OCI-LY1 (cell line): ENCODE measurements at regions not wholly inside any gene's neighbourhood (a gene's known extent, or its start where the extent isn't known, plus 50 kb on each side); places are given as distances from the start of the nearest gene placed in this dataset.

Experiments used
- H2AFZ ChIP-seq: fragments of 200-600 bp; sonication (generic), shearing (Covaris generic); 2 replicates; pipeline ENCODE4 v1.6.0; 2014; ENCODE audit warnings: antibody characterized with exemption, mild to moderate bottlenecking, low read length
- H3F3A ChIP-seq: fragments of 200-600 bp; sonication (generic), shearing (Covaris generic); 2 replicates; pipeline ENCODE4 v1.6.0; 2014; ENCODE audit warnings: mild to moderate bottlenecking, antibody characterized with exemption, low read length, moderate library complexity; ENCODE audit not compliant: insufficient read depth
- H3K27ac ChIP-seq: fragments of 200-600 bp; sonication (generic); 2 replicates; pipeline ENCODE4 v1.5.1; 2014; ENCODE audit warnings: low read length, mixed run types, mild to moderate bottlenecking, low read depth; ENCODE audit not compliant: poor library complexity, severe bottlenecking
- H3K27me3 ChIP-seq: fragments of 200-600 bp; sonication (generic); 2 replicates; pipeline ENCODE4 v1.6.0; 2014; ENCODE audit warnings: antibody characterized with exemption, mild to moderate bottlenecking, low read length, moderate library complexity; ENCODE audit not compliant: insufficient read depth
- H3K36me3 ChIP-seq: fragments of 200-600 bp; sonication (generic); 2 replicates; pipeline ENCODE4 v1.6.1; 2014; ENCODE audit warnings: mild to moderate bottlenecking, antibody characterized with exemption, low read length, moderate library complexity, mixed read lengths; ENCODE audit not compliant: insufficient read depth
- H3K4me1 ChIP-seq: fragments of 200-600 bp; sonication (generic); 2 replicates; pipeline ENCODE4 v1.5.1; 2014; ENCODE audit warnings: mild to moderate bottlenecking, low read length, moderate library complexity; ENCODE audit not compliant: insufficient read depth, severe bottlenecking
- H3K4me2 ChIP-seq: fragments of 200-600 bp; sonication (generic), shearing (Covaris generic); 2 replicates; pipeline ENCODE4 v1.6.1; 2014; ENCODE audit warnings: low read length
- H3K4me3 ChIP-seq: fragments of 200-600 bp; sonication (generic); 2 replicates; pipeline ENCODE4 v1.5.1; 2014; ENCODE audit warnings: low read length, low read depth, mild to moderate bottlenecking, mixed read lengths; ENCODE audit not compliant: poor library complexity, severe bottlenecking
- H3K79me2 ChIP-seq: fragments of 200-600 bp; shearing (Covaris generic); 2 replicates; pipeline ENCODE4 v1.6.1; 2016; ENCODE audit warnings: mixed run types, low read length, mixed read lengths; ENCODE audit not compliant: insufficient read depth
- H3K9ac ChIP-seq: fragments of 200-600 bp; sonication (generic), shearing (Covaris generic); 2 replicates; pipeline ENCODE4 v1.6.1; 2014; ENCODE audit warnings: mild to moderate bottlenecking, low read length, mixed read lengths
- H3K9me2 ChIP-seq: fragments of 200-600 bp; sonication (generic), shearing (Covaris generic); 2 replicates; pipeline ENCODE4 v1.6.1; 2014; ENCODE audit warnings: low read depth, mild to moderate bottlenecking, low read length, mixed read lengths
- H3K9me3 ChIP-seq: fragments of 200-600 bp; shearing (Covaris generic); 2 replicates; pipeline ENCODE4 v1.6.1; 2014; ENCODE audit warnings: low read length, mixed read lengths
- H4K20me1 ChIP-seq: fragments of 200-600 bp; sonication (generic), shearing (Covaris generic); 2 replicates; pipeline ENCODE4 v1.6.0; 2016; ENCODE audit warnings: mild to moderate bottlenecking, low read length; ENCODE audit not compliant: insufficient read depth
- CTCF ChIP-seq: fragments of 200-600 bp; sonication (generic), shearing (Covaris generic); IDR thresholded peaks from 2 replicates; pipeline ENCODE4 v1.5.1; 2017; ENCODE audit warnings: mild to moderate bottlenecking, antibody characterized with exemption, low read length, moderate library complexity, mixed read lengths
- EZH2 ChIP-seq: fragments of 200-600 bp; sonication (generic), shearing (Covaris generic); IDR thresholded peaks from 2 replicates; pipeline ENCODE4 v1.8.0; 2017; ENCODE audit warnings: borderline replicate concordance, mixed run types, mild to moderate bottlenecking, antibody characterized with exemption, low read length, moderate library complexity, mixed read lengths

- H4K20me1 ChIP-seq = no peaks in the 10 kb centered on the region
- no peaks in the 10 kb centered on the region for H3K9me2 ChIP-seq
- no peaks in the 10 kb centered on the region for H3K79me2 ChIP-seq
- H3K9me3 ChIP-seq = no peaks in the 10 kb centered on the region
- no peaks in the 10 kb centered on the region for H3K4me1 ChIP-seq
- no peak for TF ChIP-seq EZH2
- TF ChIP-seq CTCF = no peak
- H3K4me3 ChIP-seq = no peak overlapping the region
- H3F3A ChIP-seq = no peaks in the 10 kb centered on the region
- no peak overlapping the region for H3K4me2 ChIP-seq
- H3K27ac ChIP-seq = no peak overlapping the region
- H3K9ac ChIP-seq = no peak overlapping the region
- no peaks in the 10 kb centered on the region for H3K36me3 ChIP-seq
- H2AFZ ChIP-seq = no peak overlapping the region
- H3K27me3 ChIP-seq = 0 out of 2 replicates have a peak, but pooled peaks cover 4% of the 10 kb centered on the region
These were observed 58.5 kb upstream of the CCN6 start for GRCh38 chr6:111995404-111995803.

GRCh38 chr6:111996144-111996865, 57.6 kb upstream of the CCN6 start:
- Histone ChIP-seq H2AFZ (no peak overlapping the region), H3K4me3 (no peak overlapping the region), H3K79me2 (no peaks in the 10 kb centered on the region), H3K27ac (no peak overlapping the region), H3K9me2 (no peaks in the 10 kb centered on the region), H3K4me1 (no peaks in the 10 kb centered on the region), H3F3A (no peaks in the 10 kb centered on the region), H3K36me3 (no peaks in the 10 kb centered on the region), H3K9ac (no peak overlapping the region), H3K27me3 (0 out of 2 replicates have a peak, but pooled peaks cover 4% of the 10 kb centered on the region), H4K20me1 (no peaks in the 10 kb centered on the region), H3K4me2 (no peak overlapping the region), H3K9me3 (no peaks in the 10 kb centered on the region)
- TF ChIP-seq CTCF = no peak
- TF ChIP-seq EZH2 = no peak

- Histone ChIP-seq H4K20me1 (no peaks in the 10 kb centered on the region), H2AFZ (no peak overlapping the region), H3K9me2 (no peaks in the 10 kb centered on the region), H3K36me3 (no peaks in the 10 kb centered on the region), H3K79me2 (no peaks in the 10 kb centered on the region), H3K4me3 (no peak overlapping the region), H3F3A (no peaks in the 10 kb centered on the region), H3K4me1 (no peaks in the 10 kb centered on the region), H3K27ac (no peak overlapping the region), H3K4me2 (no peak overlapping the region), H3K9me3 (no peaks in the 10 kb centered on the region), H3K9ac (no peak overlapping the region), H3K27me3 (0 out of 2 replicates have a peak, but pooled peaks cover 4% of the 10 kb centered on the region)
- TF ChIP-seq EZH2 (no peak), CTCF (peak; percentile 90)
These were observed 56.6 kb upstream of the CCN6 start for GRCh38 chr6:111997078-111997852.
